Trophoblast cell (in vitro differentiated cells and primary cell): ENCODE measurements at regions not wholly inside any gene's neighbourhood (a gene's known extent, or its start where the extent isn't known, plus 50 kb on each side); places are given as distances from the start of the nearest gene placed in this dataset.

Experiments
- DNase-seq, 2 donors: peaks; one replicate each; pipeline ENCODE4 v3.0.0-alpha.2; 2016
- H2AFZ ChIP-seq: 2 replicates; pipeline ENCODE4 v1.6.1; 2013; ENCODE audit warnings: low read length, moderate library complexity, mild to moderate bottlenecking; ENCODE audit not compliant: insufficient read depth, poor library complexity
- H2AK5ac ChIP-seq: 2 replicates; pipeline ENCODE4 v1.6.1; 2013; ENCODE audit warnings: mild to moderate bottlenecking, low read length
- H2BK120ac ChIP-seq: 2 replicates; pipeline ENCODE4 v1.6.1; 2013; ENCODE audit warnings: low read length, mild to moderate bottlenecking, moderate library complexity; ENCODE audit not compliant: insufficient read depth, poor library complexity
- H2BK12ac ChIP-seq: 2 replicates; pipeline ENCODE4 v1.6.1; 2013; ENCODE audit warnings: mild to moderate bottlenecking, low read length, moderate library complexity
- H2BK5ac ChIP-seq: 2 replicates; pipeline ENCODE4 v1.6.1; 2013; ENCODE audit warnings: low read length, low read depth, moderate library complexity, mild to moderate bottlenecking; ENCODE audit not compliant: poor library complexity
- H3K14ac ChIP-seq: 2 replicates; pipeline ENCODE4 v1.6.1; 2013; ENCODE audit warnings: mild to moderate bottlenecking, low read length
- H3K18ac ChIP-seq: 2 replicates; pipeline ENCODE4 v1.6.1; 2013; ENCODE audit warnings: mild to moderate bottlenecking, low read length
- H3K23ac ChIP-seq: 2 replicates; pipeline ENCODE4 v1.6.1; 2013; ENCODE audit warnings: low read length
- H3K27ac ChIP-seq: 2 replicates; pipeline ENCODE4 v1.5.1; 2013; ENCODE audit warnings: low read depth, mild to moderate bottlenecking, inconsistent platforms, low read length, moderate library complexity
- H3K27me3 ChIP-seq: 2 replicates; pipeline ENCODE4 v1.6.1; 2013; ENCODE audit warnings: inconsistent platforms, mild to moderate bottlenecking, low read length, moderate library complexity; ENCODE audit not compliant: insufficient read depth
- H3K36me3 ChIP-seq, 2 experiments: 1 replicate in 1 of 2; 2 replicates in 1 of 2; pipeline ENCODE4 v1.6.1; 2013; ENCODE audit warnings: low read length in 2 of 2, mild to moderate bottlenecking in 2 of 2, moderate library complexity in 1 of 2; ENCODE audit not compliant: insufficient read depth in 2 of 2, control insufficient read depth in 1 of 2
- H3K4ac ChIP-seq: 2 replicates; pipeline ENCODE4 v1.6.1; 2013; ENCODE audit warnings: low read depth, mild to moderate bottlenecking, low read length, moderate library complexity
- H3K4me1 ChIP-seq, 2 experiments: 1 replicate in 1 of 2; 2 replicates in 1 of 2; pipeline ENCODE4 v1.6.1; 2013; ENCODE audit warnings: low read length in 2 of 2, mild to moderate bottlenecking in 2 of 2, moderate library complexity in 1 of 2; ENCODE audit not compliant: insufficient read depth in 2 of 2, control insufficient read depth in 1 of 2
- H3K4me2 ChIP-seq: 2 replicates; pipeline ENCODE4 v1.6.1; 2013; ENCODE audit warnings: inconsistent platforms, mild to moderate bottlenecking, low read length, moderate library complexity
- H3K4me3 ChIP-seq: 2 replicates; pipeline ENCODE4 v1.5.1; 2013; ENCODE audit warnings: mild to moderate bottlenecking, low read depth, low read length, inconsistent platforms
- H3K79me1 ChIP-seq: one replicate; pipeline ENCODE4 v1.6.1; 2013; ENCODE audit warnings: low read length
- H3K79me2 ChIP-seq: 2 replicates; pipeline ENCODE4 v1.6.1; 2013; ENCODE audit warnings: low read length, mild to moderate bottlenecking; ENCODE audit not compliant: control insufficient read depth, insufficient read depth, poor library complexity
- H3K9ac ChIP-seq: 2 replicates; pipeline ENCODE4 v1.6.1; 2013; ENCODE audit warnings: mild to moderate bottlenecking, low read length
- H3K9me3 ChIP-seq: 2 replicates; pipeline ENCODE4 v1.6.1; 2013; ENCODE audit warnings: low read depth, mild to moderate bottlenecking, control low read depth, inconsistent platforms, low read length; ENCODE audit not compliant: insufficient read depth
- H4K12ac ChIP-seq: 2 replicates; pipeline ENCODE4 v1.6.1; 2013; ENCODE audit warnings: low read depth, mild to moderate bottlenecking, low read length, moderate library complexity
- H4K8ac ChIP-seq: 2 replicates; pipeline ENCODE4 v1.6.1; 2013; ENCODE audit warnings: low read depth, mild to moderate bottlenecking, low read length, moderate library complexity
- H4K91ac ChIP-seq: one replicate; pipeline ENCODE4 v1.6.1; 2013; ENCODE audit warnings: low read depth, mild to moderate bottlenecking, low read length, moderate library complexity
- WGBS: extraction: QIAGEN DNeasy Blood & Tissue Kit; methylation state at CpG from one replicate; pipeline ENCODE4 v1.1.7; 2013; ENCODE audit warnings: missing lambda C conversion rate; ENCODE audit not compliant: insufficient read length, insufficient coverage; ENCODE audit errors: extremely low coverage; 5-methylcytosine and 5-hydroxymethylcytosine counted together

GRCh38 chr4:126458993-126459392, 1144.2 kb downstream of the FAT4 start:
- Histone ChIP-seq H3K4me2 (no peak overlapping the region), H3K4ac (no peak overlapping the region), H3K9ac (no peak overlapping the region), H3K23ac (no peak overlapping the region), H2BK120ac (no peak overlapping the region), H3K14ac (no peak overlapping the region), H3K79me1 (no peaks in the 10 kb centered on the region), H3K27me3 (no peaks in the 10 kb centered on the region), H3K27ac (no peak overlapping the region), H2AK5ac (no peak overlapping the region), H3K4me3 (no peak overlapping the region), H3K36me3 (no peaks in the 10 kb centered on the region), H2AFZ (no peak overlapping the region), H4K91ac (no peak overlapping the region), H3K79me2 (no peaks in the 10 kb centered on the region), H4K12ac (no peak overlapping the region), H4K8ac (no peak overlapping the region), H2BK5ac (no peak overlapping the region), H3K4me1 (no peaks in the 10 kb centered on the region), H3K9me3 (no peaks in the 10 kb centered on the region), H3K18ac (no peak overlapping the region), H2BK12ac (no peak overlapping the region)
- WGBS = no CpG with 5 or more reads among the region's 1 CpG
- DNase-seq = no peak

- H3K27ac ChIP-seq = no peak overlapping the region
- no peak overlapping the region for H2BK12ac ChIP-seq
These were observed 1150.6 kb downstream of the FAT4 start for GRCh38 chr4:126465341-126465740.

GRCh38 chr4:126466848-126467247, 1152.1 kb downstream of the FAT4 start:
- no peaks in the 10 kb centered on the region for H3K79me2 ChIP-seq
- no peak overlapping the region for H3K18ac ChIP-seq
- no peak for DNase-seq
- no peak overlapping the region for H2AK5ac ChIP-seq
- H3K27me3 ChIP-seq = no peaks in the 10 kb centered on the region
- H4K8ac ChIP-seq = no peak overlapping the region
- H3K27ac ChIP-seq = no peak overlapping the region
- no peak overlapping the region for H3K9ac ChIP-seq
- no peaks in the 10 kb centered on the region for H3K9me3 ChIP-seq
- H3K23ac ChIP-seq = no peak overlapping the region
- H3K4ac ChIP-seq = no peak overlapping the region
- no peak overlapping the region for H2BK120ac ChIP-seq
- H3K4me3 ChIP-seq = no peak overlapping the region
- no peak overlapping the region for H4K12ac ChIP-seq
- no peak overlapping the region for H2BK12ac ChIP-seq
- H3K4me1 ChIP-seq = no peaks in the 10 kb centered on the region
- no peak overlapping the region for H3K14ac ChIP-seq
- no peak overlapping the region for H4K91ac ChIP-seq
- H3K4me2 ChIP-seq = no peak overlapping the region
- no peaks in the 10 kb centered on the region for H3K36me3 ChIP-seq
- no peak overlapping the region for H2AFZ ChIP-seq
- no CpG with 5 or more reads among the region's 2 CpGs for WGBS
- H3K79me1 ChIP-seq = no peaks in the 10 kb centered on the region
- H2BK5ac ChIP-seq = no peak overlapping the region

More at GRCh38 chr4:126465341-126465740, 1150.6 kb downstream of the FAT4 start:
- Histone ChIP-seq H3K79me2 (no peaks in the 10 kb centered on the region), H4K8ac (no peak overlapping the region), H2AFZ (no peak overlapping the region), H2BK5ac (no peak overlapping the region), H3K14ac (no peak overlapping the region), H3K4ac (no peak overlapping the region), H3K4me3 (no peak overlapping the region), H2BK120ac (no peak overlapping the region), H4K12ac (no peak overlapping the region), H3K23ac (no peak overlapping the region), H3K36me3 (no peaks in the 10 kb centered on the region), H3K4me2 (no peak overlapping the region), H3K79me1 (no peaks in the 10 kb centered on the region), H3K9ac (no peak overlapping the region), H3K4me1 (no peaks in the 10 kb centered on the region), H3K27me3 (no peaks in the 10 kb centered on the region), H3K9me3 (no peaks in the 10 kb centered on the region), H3K18ac (no peak overlapping the region), H2AK5ac (no peak overlapping the region), H4K91ac (no peak overlapping the region)
- no peak for DNase-seq
- WGBS = no CpG with 5 or more reads among the region's 1 CpG

- H3K9ac ChIP-seq = no peak overlapping the region
- H2BK12ac ChIP-seq = no peak overlapping the region
- H3K14ac ChIP-seq = no peak overlapping the region
- no peaks in the 10 kb centered on the region for H3K79me1 ChIP-seq
- H3K79me2 ChIP-seq = no peaks in the 10 kb centered on the region
- H4K12ac ChIP-seq = no peak overlapping the region
- H3K18ac ChIP-seq = no peak overlapping the region
- H3K9me3 ChIP-seq = no peaks in the 10 kb centered on the region
- H2BK120ac ChIP-seq = no peak overlapping the region
- no peaks in the 10 kb centered on the region for H3K27me3 ChIP-seq
- no peaks in the 10 kb centered on the region for H3K36me3 ChIP-seq
- no peak overlapping the region for H2AFZ ChIP-seq
- H3K23ac ChIP-seq = no peak overlapping the region
- no peak overlapping the region for H3K27ac ChIP-seq
- H3K4me1 ChIP-seq = no peaks in the 10 kb centered on the region
- no peak overlapping the region for H2BK5ac ChIP-seq
- no peak overlapping the region for H4K91ac ChIP-seq
- H3K4me3 ChIP-seq = no peak overlapping the region
- H3K4ac ChIP-seq = no peak overlapping the region
- no peak overlapping the region for H2AK5ac ChIP-seq
- H3K4me2 ChIP-seq = no peak overlapping the region
- H4K8ac ChIP-seq = no peak overlapping the region
- DNase-seq = no peak
- WGBS = no CpG with 5 or more reads among the region's 1 CpG
These were observed 1153.4 kb downstream of the FAT4 start for GRCh38 chr4:126468144-126468543.
